Retinal pigment epithelial cell (primary cell): ENCODE measurements at regions not wholly inside any gene's neighbourhood (a gene's known extent, or its start where the extent isn't known, plus 50 kb on each side); places are given as distances from the start of the nearest gene placed in this dataset.

Experiments
- DNase-seq: peaks from one replicate; pipeline ENCODE4 v3.0.0-alpha.2; 2010; ENCODE audit warnings: low read depth
- H3K4me3 ChIP-seq: 2 replicates; pipeline ENCODE4 v1.5.1; 2011; ENCODE audit warnings: mild to moderate bottlenecking, low read length, control low read depth, moderate library complexity
- TF ChIP-seq, protein P1 (sequence below): conservative IDR thresholded peaks from 2 replicates; pipeline ENCODE4 v1.5.1; 2011; ENCODE audit warnings: low read depth, low read length, control low read depth, inconsistent platforms

GRCh38 chr20:6501061-6501460 lies 266.4 kb upstream of the BMP2 start:
- no peak overlapping the region for H3K4me3 ChIP-seq
- no peak for DNase-seq
- TF ChIP-seq, protein P1, sequence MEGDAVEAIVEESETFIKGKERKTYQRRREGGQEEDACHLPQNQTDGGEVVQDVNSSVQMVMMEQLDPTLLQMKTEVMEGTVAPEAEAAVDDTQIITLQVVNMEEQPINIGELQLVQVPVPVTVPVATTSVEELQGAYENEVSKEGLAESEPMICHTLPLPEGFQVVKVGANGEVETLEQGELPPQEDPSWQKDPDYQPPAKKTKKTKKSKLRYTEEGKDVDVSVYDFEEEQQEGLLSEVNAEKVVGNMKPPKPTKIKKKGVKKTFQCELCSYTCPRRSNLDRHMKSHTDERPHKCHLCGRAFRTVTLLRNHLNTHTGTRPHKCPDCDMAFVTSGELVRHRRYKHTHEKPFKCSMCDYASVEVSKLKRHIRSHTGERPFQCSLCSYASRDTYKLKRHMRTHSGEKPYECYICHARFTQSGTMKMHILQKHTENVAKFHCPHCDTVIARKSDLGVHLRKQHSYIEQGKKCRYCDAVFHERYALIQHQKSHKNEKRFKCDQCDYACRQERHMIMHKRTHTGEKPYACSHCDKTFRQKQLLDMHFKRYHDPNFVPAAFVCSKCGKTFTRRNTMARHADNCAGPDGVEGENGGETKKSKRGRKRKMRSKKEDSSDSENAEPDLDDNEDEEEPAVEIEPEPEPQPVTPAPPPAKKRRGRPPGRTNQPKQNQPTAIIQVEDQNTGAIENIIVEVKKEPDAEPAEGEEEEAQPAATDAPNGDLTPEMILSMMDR, result no peak

DNA sequence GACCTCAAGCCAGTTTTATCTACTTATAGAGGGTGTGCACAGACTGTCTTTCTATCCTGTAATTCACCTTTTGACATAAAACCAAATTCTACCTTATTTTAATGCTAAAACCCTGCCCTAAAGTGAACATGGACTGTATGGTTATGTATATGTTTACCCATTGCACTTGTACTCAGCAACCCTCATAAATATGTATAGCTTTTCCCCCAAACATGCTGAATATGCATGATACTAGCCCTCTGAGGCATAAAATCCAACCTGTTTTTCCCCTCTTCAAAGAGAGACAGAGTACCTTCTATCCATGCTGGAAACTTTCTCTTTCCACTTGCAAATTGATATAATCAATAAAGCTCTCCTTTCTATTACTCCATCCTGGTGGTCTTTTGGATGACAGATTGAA lies 267.9 kb upstream of the BMP2 start:
- TF ChIP-seq, protein P1, result no peak
- no peak overlapping the region for H3K4me3 ChIP-seq
- DNase-seq, result no peak

- TF ChIP-seq, protein P1, result no peak
- H3K4me3 ChIP-seq, result no peak overlapping the region
- DNase-seq, result no peak
Measured at GRCh38 chr20:6496874-6497273, 270.6 kb upstream of the BMP2 start.

DNA sequence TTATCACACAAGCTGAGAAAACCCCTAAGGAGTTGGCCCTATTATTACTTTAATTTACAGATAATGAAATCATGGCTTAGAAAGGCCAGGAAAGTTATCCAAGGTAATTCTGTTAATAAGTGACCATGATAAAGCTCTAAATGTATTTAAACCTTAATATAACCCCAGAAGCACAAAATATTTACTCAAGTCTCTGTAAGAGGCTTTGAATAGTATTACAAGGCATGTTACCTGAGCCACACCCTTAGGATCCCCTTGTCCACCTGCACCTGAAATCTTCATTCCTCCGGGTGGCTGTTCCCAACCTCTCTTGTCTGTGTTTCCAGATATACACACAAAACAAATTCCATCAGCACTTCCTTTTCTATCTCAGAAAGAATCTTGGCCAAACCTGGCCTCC lies 271.6 kb upstream of the BMP2 start:
- H3K4me3 ChIP-seq, result no peak overlapping the region
- no peak for DNase-seq
- TF ChIP-seq, protein P1, result no peak

- TF ChIP-seq, protein P1, result no peak
- DNase-seq, result no peak
- no peak overlapping the region for H3K4me3 ChIP-seq
Measured at GRCh38 chr20:6492271-6493055, 275.0 kb upstream of the BMP2 start.

- TF ChIP-seq, protein P1, result no peak
- H3K4me3 ChIP-seq, result no peak overlapping the region
- DNase-seq, result no peak
Measured at GRCh38 chr20:6490849-6491248, 276.6 kb upstream of the BMP2 start.

DNA sequence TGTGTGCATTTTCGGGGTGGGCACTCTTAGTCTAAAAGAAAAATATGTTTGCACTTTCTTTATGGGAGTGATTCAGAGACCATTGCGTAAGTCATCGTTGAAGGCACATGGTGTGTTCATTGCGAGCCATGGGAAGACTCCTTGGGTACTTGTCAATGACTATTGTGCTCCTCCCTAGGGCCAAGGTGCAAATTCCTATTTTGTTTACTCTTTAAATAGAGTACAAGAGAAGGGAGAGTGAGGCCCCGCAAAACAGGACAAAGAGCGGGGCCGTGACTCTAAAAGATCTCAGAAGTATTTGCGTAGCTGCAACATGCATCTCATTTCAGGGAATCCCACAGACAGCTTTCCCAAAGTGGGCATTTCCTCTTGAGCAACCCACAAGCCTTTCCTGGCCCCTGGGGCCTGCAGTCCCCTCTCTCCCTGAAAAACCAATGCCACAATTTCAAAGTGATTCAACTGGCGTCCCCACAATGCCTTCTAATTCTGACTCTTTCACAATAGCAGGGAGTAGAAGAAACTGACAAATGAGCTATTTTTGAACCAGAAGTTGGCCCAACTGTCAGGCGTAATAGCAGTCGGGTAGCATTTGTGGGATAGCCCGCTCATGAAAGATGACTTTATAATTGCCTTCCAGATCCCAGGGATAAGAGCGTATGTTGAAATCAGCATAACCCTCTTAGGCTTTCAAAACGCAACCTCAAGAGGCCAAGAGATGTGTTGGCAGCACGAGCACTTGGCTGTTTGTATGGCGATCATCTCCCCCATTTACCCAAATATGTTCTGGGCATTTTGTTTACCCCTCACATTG lies 277.9 kb upstream of the BMP2 start:
- DNase-seq, result no peak
- no peak overlapping the region for H3K4me3 ChIP-seq
- TF ChIP-seq, protein P1, result no peak
